GM12872 (cell line): ENCODE measurements at regions not wholly inside any gene's neighbourhood (a gene's known extent, or its start where the extent isn't known, plus 50 kb on each side); places are given as distances from the start of the nearest gene placed in this dataset.

ENCODE experiments used
- TF ChIP-seq, protein P1 (sequence below): IDR thresholded peaks from 3 replicates; pipeline ENCODE4 v1.5.1; 2011; ENCODE audit warnings: low read depth, mild to moderate bottlenecking, low read length, moderate library complexity; ENCODE audit not compliant: insufficient read depth

DNA sequence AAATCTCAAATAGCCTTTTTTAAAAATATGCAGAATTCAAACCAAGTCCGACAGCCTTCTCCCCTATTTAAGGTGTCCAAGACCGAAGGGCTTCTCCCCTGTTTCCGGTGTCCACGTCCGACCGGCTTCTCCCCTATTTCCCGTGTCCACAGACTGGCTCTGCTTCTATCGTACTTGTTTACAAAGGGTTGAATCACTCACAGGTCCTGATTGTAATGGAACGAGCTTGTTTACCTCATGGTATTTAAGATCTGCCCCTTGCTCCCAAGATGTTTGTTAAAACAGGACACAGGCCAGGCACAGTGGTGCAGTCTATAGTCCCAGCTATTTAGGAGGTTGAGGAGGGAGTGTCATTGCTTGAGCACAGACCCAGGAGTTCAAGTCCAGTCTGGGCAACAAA lies 90.4 kb upstream of the ROBO2 start:
- TF ChIP-seq, protein P1, sequence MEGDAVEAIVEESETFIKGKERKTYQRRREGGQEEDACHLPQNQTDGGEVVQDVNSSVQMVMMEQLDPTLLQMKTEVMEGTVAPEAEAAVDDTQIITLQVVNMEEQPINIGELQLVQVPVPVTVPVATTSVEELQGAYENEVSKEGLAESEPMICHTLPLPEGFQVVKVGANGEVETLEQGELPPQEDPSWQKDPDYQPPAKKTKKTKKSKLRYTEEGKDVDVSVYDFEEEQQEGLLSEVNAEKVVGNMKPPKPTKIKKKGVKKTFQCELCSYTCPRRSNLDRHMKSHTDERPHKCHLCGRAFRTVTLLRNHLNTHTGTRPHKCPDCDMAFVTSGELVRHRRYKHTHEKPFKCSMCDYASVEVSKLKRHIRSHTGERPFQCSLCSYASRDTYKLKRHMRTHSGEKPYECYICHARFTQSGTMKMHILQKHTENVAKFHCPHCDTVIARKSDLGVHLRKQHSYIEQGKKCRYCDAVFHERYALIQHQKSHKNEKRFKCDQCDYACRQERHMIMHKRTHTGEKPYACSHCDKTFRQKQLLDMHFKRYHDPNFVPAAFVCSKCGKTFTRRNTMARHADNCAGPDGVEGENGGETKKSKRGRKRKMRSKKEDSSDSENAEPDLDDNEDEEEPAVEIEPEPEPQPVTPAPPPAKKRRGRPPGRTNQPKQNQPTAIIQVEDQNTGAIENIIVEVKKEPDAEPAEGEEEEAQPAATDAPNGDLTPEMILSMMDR, result no peak

DNA sequence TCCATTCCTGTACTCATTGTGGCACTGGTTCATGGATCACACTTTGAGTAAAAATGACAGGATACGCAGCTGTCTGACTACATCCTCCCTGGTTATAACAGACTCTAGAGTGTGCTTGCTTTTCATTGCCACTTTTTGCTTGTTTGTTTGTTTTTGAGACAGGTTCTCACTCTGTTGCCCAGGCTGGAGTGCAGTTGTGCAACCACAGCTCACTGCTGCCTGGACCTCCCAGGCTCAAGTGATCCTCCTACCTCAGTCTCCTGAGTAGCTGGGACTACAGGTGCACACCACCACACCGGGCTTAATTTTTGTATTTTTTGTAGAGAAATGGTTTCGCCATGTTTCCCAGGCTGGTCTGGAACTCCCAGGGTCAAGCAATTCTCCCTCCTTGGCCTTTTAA lies 89.3 kb upstream of the ROBO2 start:
- TF ChIP-seq, protein P1, result no peak

DNA sequence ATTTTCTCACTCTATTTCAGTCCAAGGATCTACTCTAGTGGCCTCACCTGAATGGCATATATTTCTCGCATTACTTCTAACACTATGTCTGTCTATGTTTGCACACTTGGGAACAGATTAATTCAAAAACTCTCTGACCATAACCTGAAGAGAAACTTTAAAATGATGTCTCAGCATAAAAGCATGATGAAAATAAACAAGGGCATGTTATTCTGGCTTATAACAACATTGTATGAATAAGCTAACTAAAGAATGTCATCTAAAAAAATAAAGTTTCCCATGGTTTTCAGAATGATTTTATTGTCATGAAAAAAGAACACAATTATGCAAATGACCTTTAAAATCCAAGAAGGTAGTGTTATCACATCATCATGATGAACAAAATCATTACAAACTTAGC lies 85.5 kb upstream of the ROBO2 start:
- TF ChIP-seq, protein P1, result no peak

DNA sequence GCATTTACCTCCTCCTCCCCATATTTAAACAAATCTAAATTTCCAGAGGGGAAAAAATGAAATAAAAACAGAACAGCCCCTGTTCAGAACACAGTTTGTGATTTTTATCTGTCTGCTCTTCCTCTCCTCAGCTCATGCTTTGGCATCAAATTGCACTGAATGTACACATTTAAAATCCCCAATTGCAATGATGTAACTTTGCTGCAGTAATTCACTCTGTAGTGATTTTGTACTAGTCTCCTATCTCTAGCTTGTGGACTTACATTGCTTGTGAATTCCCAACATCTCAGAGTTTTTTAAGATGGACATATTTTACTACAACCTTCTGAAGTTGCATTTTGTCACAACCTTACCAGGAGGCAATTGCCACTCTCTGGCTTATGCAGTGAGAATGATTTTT lies 81.6 kb upstream of the ROBO2 start:
- TF ChIP-seq, protein P1, result no peak

DNA sequence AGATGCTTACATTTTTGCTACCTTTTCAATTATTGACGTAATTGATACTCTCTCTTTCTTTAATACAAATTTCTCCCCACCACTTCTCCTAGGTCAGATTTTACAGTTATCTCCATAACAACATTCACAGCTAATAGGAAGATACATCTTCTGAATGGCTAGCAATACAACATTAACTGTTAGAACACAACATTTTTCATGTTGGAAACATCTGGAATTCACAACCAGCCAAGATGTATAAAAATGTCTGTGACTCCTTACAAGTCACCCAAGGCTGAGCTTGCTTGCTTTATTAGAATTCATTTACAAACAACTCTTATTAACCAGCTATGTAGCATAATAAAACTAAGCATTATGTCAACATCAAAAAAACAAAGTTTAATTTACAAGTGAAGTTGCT lies 81.0 kb upstream of the ROBO2 start:
- TF ChIP-seq, protein P1, result no peak

DNA sequence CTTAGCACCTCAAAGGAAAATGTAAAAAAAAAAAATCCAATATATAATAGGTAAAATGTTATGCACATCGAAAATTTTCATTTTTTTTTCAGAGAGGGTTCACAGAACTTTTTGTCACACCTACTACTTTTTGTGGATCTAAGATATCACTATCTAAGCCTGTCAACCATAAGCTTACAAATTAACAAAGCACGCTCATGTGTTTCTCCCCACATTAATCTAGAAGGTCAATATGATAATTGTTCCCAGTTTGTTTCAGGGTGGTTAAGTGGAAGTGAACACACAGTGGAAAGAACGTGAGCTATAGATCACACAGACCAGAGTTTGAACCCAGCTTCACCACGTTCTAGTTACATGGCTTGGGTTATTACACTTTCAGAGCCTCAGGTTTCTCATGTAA lies 78.6 kb upstream of the ROBO2 start:
- TF ChIP-seq, protein P1, result no peak

DNA sequence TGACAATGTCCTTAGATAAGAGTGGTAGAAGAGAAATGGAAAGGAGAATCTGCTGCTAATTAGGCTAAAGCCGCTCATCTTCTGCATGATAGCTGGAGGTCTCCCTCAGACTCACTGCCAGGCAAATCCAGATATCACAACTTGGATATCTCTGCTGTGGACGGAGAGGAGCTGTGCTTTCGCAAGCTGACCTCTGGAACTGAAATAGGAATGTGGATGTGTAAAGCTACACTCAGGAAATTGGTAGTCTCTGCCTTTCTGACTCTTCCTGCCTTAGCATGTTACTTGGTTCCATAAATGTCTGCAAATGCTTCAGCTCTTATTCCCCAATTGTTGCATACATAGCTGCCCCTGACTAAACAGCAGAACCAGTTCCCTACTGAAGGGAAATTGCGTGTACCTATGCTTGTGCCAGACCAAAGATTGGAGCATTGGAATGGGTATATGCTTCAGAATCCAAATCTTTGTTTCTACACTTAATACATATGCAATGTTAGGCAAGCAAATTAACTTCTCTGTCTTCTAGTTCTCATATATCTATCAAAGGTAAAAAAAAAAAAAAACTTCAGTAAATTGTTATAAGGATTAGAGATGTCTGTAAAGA lies 74.7 kb upstream of the ROBO2 start:
- TF ChIP-seq, protein P1, result no peak

DNA sequence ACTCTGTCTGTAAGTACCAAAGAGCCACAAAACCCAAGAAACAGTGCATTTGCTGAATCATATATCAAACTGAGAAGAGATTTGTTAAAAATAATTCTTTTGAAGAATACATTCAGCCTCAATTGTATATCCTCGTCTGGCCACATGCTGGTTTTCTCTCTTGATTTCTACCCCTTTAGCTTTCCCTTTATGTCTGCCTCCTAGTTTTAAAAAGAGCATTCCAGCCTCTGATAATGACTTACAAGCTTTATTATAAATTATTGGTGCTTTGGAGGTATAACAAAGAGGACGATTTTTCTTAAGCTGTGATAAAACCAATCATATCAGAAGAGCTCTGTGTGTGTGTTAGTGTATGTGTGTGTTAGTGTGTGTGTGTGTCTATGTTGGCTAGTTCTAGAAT lies 70.4 kb upstream of the ROBO2 start:
- TF ChIP-seq, protein P1, result no peak
